Gastroesophageal sphincter (tissue), 3 donors: ENCODE measurements at regions not wholly inside any gene's neighbourhood (a gene's known extent, or its start where the extent isn't known, plus 50 kb on each side); places are given as distances from the start of the nearest gene placed in this dataset.

ENCODE experiments used
- POLR2A ChIP-seq, 2 donors: fragments of 450-650 bp; IDR thresholded peaks; one replicate each; pipeline ENCODE4 v1.6.1; 2017; ENCODE audit warnings: antibody characterized with exemption in 2 of 2, mild to moderate bottlenecking in 2 of 2, moderate library complexity in 1 of 2
- TF ChIP-seq, protein P1 (sequence below), 4 experiments: fragments of 200-600 bp in 2 of 4; fragments of 450-650 bp in 2 of 4; sonication (generic) in 1 of 4; IDR thresholded peaks; one replicate each; pipeline ENCODE4 v1.5.1; 2017 to 2019; ENCODE audit warnings: antibody characterized with exemption in 4 of 4, mild to moderate bottlenecking in 2 of 4, moderate library complexity in 2 of 4

- no peak for TF ChIP-seq POLR2A (IDR thresholded peaks at IDR 0.05)
- TF ChIP-seq, protein P1, sequence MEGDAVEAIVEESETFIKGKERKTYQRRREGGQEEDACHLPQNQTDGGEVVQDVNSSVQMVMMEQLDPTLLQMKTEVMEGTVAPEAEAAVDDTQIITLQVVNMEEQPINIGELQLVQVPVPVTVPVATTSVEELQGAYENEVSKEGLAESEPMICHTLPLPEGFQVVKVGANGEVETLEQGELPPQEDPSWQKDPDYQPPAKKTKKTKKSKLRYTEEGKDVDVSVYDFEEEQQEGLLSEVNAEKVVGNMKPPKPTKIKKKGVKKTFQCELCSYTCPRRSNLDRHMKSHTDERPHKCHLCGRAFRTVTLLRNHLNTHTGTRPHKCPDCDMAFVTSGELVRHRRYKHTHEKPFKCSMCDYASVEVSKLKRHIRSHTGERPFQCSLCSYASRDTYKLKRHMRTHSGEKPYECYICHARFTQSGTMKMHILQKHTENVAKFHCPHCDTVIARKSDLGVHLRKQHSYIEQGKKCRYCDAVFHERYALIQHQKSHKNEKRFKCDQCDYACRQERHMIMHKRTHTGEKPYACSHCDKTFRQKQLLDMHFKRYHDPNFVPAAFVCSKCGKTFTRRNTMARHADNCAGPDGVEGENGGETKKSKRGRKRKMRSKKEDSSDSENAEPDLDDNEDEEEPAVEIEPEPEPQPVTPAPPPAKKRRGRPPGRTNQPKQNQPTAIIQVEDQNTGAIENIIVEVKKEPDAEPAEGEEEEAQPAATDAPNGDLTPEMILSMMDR (IDR thresholded peaks at IDR 0.05), result no peak
These were observed 151.7 kb upstream of the KLF7 start for GRCh38 chr2:207317378-207317984.
